Activated CD4-positive, alpha-beta T cell treated with anti-CD3 and anti-CD28 coated beads for 4 hours (primary cell): ENCODE measurements at regions not wholly inside any gene's neighbourhood (a gene's known extent, or its start where the extent isn't known, plus 50 kb on each side); places are given as distances from the start of the nearest gene placed in this dataset.
A peak's percentile ranks its signal among the peaks of the same experiment; 100 is the strongest.

Experiments used
- DNase-seq, 2 donors: peaks; one replicate each; pipeline ENCODE4 v3.0.0-alpha.2; 2020

DNA sequence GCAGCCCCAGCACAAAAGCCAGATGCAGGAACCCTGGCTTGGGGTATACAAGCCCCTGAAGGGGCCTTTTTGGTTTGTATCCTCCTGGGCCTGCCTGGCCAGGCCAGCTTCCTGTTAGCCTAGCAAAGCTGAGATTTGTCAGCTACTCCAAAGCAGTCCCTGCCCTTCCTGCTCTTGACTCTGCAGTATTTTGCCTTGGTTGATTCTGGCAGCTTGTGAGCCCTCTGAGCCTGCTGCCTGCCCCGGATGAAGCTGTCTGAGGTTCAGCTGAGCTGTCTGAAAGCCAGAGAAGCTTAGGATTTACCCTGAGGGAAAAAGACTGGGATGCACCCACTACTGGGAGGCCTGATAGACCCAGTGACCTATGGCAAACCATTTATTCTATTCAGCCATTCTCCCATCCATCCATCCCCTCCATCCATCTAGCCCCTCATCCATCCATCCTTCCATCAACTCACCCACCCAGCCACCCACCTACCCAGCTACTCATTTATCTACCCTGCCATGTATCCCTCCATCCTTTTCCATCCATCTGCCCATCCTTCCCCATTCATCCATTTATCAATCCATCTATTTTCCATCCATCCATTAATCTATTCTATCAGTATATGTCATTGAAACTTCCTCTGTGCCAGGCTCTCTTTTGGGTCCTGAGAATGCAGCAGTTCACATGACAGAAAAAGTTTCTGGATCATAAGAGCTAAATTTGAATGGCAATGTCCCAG lies 307.5 kb downstream of the DHX35 start:
- no peak for DNase-seq

GRCh38 chr20:39268981-39269461 lies 306.9 kb downstream of the DHX35 start:
- no peak for DNase-seq

DNA sequence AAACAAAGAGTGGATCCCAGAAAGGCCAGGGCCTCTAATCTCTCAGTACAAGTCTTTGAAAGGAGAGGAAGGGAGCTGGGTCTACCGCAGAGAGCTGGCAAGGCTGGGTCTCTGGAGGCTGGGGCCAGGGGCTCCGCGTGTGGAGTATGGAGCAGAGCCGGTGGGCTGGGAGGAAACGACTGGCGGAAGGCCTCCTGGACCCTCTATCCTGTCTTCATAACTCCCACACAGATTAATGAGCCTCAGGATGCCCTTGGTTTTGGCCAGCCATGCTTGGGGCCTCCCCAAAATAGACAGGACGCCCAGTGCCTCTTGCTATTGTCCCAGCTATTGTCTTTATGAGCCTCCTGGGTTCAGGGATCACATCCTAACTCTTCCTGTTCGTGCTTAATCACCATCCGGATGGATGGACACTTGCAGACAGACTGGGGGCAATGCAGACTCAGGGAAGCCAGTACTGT lies 306.4 kb downstream of the DHX35 start:
- no peak for DNase-seq

DNA sequence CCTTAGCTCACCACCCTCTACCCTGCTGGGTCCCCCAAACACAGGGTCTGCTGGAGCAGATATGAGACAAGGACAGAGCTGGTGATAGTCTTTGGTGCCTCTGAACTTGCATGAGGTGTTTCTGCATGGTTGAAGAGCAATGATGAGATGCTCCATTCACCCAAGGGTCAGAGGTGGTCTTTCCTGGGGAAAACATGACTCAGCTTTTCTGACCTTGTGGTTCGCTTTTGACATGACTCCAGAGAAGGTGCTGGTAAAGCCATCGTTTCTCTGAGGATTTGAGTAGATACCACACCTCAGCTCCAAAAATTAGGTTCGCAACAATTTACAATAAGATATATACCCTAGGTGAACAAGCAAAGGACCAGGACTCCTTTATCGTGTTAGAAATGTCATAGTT lies 304.8 kb downstream of the DHX35 start:
- DNase-seq = no peak

DNA sequence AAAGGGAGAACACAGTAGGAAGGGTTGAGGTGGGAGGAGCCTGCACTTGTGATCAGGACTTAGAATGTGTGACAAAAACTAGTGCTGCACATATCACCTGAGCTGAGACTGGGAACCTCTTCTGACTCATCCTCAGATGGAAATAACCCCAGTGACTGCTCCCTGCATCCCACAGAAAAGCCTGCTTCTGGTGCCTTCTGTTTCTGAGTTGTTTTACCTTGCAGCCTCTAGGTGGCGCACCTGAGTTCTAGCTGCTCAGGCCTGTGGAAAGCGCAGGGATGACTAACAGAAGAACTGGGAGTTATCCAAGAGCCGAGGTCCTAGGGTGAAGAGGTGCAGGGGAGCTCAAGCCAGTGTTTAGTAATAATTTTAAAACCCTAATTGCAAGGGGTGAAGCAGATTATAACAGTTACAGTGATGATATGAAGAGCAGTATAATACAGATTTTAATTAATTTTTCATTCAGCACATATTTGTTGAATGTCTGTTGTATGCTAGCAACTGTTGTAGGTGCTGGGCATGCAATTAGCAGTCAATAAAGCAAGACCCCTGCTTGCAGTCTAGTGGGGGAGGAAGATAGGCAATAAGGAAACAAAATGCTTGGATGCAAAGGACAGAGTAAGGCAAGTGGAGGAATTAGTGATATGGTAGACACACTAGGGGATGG lies 302.5 kb downstream of the DHX35 start:
- DNase-seq = peak; percentile 8 to 9

DNA sequence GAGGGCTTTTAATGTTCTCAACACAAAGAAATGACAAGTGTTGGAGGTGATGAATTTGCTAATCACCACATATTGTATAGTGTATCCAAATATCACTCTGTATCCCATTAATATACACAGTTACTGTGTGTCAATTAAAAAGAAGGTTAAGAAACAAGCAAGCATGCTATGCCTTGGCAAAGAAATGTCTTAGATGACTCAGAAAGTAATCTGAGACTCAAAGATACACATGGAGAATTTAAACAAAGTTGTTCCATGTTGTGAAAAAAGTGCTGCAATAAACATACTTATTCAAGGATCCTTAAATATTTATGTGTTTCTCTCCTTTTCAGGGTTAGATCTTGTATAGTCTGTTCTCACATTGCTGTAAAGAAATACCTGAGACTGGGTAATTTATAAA lies 300.9 kb downstream of the DHX35 start:
- DNase-seq = no peak

DNA sequence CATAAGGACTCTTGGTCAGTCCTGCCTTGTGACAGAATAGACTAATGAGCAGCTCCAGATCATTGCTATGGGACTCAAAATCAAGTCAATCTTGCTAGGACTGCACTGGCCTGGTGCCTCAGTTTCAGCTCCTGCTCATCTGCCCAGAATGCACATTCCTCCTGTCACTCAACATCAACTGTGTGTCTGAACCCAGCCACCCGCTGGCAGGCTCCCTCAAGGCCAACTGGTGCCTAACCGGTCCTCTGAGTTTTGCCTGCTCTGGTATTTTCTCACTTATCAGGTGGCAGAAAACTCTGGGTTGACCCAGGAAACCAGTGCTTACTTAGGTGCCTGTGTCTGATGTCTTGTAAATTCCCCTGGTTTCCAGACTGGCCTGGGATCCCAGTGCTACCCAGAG lies 297.7 kb downstream of the DHX35 start:
- DNase-seq = no peak

- no peak for DNase-seq
Observed at GRCh38 chr20:39259010-39259803, 297.1 kb downstream of the DHX35 start.

DNA sequence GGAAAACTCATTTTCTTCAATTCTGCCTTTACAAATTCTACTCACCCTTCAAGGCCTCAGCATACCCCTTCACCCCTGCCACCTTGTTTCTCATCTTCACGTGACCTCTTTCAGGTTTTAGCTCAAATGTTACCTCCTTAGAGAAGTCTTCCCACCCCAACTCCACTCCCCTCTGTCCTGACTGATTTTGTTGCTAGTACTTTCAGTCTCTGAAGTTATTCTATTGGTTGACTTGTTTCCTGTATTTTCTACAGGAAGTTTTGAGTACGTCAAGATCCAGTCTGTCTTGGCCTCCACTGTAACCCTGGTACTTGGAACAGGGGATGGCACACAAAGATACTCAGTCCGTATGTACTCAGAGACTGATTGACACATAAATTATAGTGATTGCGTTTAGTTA lies 296.1 kb downstream of the DHX35 start:
- no peak for DNase-seq

DNA sequence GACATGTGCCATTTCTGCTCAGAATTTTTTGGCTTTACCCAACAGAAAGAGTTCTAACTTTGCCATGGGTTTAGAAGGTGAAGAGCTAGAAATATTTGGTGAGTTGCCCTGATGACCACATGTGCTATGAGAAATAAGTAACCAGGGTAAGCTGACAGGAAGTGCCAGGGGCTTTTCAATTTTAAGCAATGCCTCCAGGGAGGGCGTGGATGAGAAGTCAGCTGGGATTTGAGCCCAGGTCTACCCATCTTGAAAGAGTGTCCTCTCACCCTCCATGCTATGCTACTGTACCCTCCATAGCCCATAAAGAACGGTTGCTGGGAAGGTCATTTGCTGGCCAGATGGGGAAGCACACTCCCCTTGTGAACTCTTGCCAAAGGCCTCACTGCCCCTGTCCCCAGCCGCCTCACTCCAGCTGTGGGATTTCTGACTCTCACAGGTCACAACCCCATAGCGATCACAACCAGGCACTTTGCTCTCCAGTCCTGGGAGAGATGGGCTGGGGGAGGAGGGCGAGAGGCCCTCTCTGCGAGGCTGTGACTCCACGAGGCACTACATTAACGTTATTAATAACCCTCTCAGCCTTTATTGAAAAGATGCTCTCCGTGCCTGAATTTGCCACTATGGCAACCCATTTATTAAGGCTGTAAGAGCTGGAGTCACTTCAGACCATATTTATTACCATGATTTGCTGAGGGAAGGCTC lies 291.1 kb downstream of the DHX35 start:
- DNase-seq = no peak

- no peak for DNase-seq
Observed at GRCh38 chr20:39252035-39252434, 289.9 kb downstream of the DHX35 start.

DNA sequence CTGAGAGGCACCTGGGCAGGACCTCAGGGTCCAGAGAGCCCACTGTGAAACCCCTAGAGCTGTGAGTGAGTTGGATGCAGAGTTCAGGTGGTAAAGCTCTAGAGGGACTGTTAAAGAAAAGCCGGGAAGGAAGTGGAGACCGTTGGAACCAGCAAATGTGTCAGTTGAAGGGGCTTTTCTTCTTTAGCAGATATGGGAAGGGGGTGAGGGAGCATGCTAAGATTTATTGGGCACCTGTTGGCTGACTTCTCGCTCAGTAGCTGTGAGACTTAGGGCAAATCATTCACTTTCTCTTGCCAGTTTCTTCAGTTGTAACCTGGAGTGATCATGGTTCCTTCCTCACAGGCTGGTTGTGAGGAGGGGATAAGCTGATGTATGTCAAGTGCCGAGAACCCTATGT lies 287.7 kb downstream of the DHX35 start:
- no peak for DNase-seq

- DNase-seq = no peak
Observed at GRCh38 chr20:39248862-39249485, 286.8 kb downstream of the DHX35 start.

DNA sequence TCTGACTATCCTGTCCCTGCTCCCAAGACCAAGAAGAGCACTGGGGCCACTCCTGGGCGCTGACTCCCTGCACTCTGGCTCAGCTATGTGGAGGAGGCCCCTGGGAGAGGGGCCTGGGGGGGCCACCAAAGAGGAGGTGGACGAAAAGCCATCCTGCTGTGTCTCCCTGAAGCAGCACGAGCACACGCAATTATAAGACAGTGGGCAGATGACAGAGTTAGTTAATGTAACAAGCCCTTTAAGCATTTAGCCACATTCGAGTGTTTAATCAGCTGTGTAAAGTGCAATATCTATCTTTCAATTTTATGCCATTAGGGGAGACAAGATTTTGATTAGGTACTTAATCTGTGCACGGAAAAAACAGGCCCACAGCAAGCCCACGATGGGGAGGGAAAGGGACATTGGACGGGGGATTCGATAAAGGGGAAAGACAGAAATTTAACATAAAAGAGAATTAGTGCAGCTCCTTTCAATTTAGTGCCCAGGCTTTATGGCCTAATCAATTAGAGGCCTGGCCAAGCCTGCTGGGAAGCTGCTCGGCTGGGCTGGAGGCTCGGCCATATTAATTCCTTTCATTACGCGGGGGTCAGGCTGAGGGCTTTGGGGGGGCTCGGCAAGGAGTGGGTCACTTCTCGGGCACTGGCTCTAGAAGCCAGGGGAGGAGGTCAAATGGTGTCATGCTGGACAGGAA lies 286.2 kb downstream of the DHX35 start:
- DNase-seq = no peak

DNA sequence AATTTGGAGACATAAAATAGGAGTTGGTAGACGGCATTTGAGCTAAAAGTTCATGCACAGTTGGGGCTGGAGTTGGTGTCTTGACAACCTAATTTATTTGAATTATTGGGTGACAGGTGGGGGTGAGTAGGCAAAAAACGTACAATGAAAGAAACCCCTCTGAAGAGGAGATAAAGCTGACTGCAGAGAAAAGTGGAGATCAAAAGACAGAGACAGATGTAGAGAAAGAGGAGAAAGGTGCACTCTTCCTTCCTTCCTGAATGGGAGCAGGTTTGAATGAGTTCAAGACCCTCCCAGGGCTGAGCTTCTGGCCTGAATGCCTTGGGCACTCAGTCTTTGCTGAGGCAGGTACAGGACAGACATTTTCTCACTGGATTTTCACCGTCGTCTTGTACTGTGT lies 284.3 kb downstream of the DHX35 start:
- DNase-seq = no peak

DNA sequence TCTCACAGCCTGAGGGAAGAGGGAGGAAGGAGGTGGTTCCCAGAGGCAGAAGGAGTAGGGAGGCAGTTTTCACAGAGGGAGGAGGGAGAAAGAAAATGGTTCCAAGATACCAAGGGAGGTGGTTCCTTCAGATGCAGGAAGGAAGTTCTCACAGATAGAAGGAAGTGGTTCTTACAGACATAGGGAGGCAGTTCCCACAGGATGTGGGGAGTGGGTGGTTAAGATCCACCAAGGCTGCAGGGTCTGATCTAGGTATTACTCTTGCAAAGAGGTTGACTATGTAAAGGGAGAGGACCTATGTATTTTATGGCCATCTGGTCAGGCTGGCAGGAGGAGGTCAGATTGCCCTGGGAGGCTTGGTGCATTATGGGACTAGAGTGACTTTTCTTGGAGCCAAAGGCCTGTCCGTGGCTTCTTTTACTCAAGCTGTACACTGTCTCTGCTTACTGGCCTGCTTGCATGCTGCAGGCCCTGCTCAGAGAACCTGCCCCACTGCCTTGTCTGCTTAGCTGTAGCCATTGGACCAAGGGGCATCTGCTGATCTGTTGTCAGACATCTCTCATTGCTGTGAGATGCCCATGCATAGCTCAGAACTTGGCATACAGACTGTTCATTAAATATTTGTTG lies 283.7 kb downstream of the DHX35 start:
- DNase-seq = no peak

GRCh38 chr20:39243962-39244361 lies 281.8 kb downstream of the DHX35 start:
- no peak for DNase-seq

DNA sequence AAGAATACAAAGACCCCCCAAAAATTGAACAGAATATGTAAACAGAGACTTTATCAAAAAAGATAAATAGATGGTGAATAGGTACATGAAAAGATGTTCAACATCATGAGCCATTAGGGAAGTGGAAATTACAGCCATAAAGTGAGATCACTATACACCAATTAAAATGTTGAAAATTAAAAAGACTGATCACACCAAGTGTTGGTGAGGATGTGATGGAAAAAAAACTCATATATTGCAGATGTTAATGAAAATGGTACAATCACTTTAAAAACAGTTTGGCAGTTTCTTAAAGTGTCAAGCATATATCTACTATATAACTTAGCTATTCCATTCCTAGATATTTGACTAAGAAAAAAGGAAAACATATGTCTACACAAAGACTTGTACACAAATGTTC lies 280.5 kb downstream of the DHX35 start:
- no peak for DNase-seq

DNA sequence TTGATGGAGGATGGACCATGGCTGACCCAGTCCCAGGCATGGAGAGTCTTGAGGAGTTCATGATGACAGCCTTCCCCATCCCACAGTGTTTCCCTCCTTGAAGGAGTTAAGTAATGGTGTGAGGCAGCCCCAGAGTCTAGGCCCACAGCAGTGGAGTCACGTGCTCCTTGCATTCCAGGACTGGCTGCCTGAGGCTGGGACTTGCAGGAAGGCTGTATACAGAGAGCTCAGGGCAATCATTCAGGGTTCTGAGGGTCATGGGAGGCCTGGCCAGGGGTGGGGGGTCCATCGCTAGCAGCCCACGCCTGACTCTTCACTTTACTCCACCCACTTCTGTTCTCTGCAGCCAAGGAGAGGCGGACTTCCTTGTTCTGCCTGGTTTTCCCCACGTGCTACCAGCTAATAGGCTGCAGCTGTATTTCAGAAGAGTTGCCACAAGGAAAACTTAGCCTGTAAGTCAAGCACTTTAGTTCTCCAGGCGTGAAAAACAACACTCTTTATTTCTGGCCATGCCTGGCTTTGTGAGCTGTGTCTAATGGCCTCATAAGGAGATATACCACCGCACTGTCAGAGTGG lies 272.5 kb downstream of the DHX35 start:
- DNase-seq = no peak

DNA sequence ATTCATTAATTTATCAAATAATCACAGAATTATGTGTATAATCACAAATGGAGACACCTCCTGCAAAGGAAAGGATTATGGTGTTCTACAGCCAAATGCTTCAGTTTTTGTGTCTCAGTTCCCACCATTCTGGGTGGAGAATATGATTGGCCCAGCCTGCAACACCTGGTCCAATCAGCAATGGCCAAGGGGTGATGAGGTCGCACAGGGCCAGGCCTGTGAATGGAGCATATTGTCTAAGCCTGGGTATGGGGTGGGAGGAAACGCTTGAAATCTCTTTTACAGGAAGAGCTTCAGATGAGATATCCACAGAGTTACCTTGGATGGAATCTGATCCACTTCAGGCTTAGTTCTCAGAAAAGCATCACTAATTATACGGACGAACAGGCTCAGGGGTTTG lies 271.6 kb downstream of the DHX35 start:
- no peak for DNase-seq

DNA sequence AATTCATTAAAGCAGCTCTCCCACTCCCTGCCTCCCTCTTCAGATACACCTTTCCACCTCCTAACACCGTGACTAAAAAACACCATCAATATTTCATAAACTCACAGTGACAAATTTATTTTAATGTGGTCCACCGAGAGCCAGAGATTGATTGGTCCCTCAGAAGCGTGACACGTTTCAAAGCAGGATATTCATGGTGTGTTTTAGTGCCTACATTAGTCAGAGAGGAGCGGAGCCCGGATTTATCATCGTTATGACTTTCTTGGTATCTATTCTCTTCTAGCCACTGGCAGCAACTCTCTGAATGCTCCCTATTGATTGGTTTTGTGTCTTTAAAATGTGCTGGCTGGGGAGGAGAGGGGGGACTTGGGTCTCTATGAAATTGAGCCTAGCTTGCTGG lies 265.3 kb downstream of the DHX35 start:
- no peak for DNase-seq
